Activated CD4-positive, alpha-beta T cell treated with anti-CD3 and anti-CD28 coated beads for 24 hours (primary cell): ENCODE measurements at regions not wholly inside any gene's neighbourhood (a gene's known extent, or its start where the extent isn't known, plus 50 kb on each side); places are given as distances from the start of the nearest gene placed in this dataset.

Experiments
- DNase-seq, 2 donors: peaks; one replicate each; pipeline ENCODE4 v3.0.0-alpha.2; 2020; ENCODE audit warnings: low read depth in 2 of 2

DNA sequence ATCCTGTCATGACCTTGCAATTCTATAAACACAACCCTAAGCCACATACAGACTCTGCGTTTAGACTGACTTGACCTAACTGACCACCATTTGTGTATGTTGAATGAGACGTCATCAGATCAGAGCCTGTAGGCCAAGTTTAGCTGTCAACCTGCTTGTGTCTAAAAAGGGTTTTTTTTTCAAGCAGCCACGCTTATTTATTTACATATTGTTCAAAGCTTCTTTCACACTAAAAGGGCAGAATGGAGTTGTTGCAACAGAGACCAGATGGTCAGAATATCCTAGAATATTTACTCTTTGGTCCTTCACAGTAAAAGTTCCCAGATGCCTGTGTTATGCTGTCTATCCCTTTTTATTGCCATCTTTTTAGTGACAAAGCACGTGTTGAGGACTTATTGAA is 307.7 kb upstream of the SLC10A2 start:
- no peak for DNase-seq

DNA sequence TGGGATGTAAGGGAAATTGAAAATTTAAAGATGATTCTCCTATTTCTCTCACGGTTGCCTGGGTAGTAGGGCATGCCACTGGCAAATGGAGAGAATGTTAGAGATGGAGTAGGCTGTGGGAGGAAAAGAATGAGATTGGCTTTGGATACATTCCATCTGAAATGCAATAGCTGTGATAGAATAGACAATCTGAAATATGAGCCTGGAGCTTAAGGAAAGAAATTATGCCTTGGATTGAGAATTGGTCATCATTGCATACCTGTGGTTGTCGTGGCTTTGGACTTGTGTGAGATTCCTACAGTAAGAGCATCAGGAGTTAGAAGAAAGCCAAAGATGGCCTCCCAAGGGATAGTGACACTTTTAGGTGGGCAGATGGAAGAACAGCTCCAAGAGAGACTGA is 305.1 kb upstream of the SLC10A2 start:
- no peak for DNase-seq

DNA sequence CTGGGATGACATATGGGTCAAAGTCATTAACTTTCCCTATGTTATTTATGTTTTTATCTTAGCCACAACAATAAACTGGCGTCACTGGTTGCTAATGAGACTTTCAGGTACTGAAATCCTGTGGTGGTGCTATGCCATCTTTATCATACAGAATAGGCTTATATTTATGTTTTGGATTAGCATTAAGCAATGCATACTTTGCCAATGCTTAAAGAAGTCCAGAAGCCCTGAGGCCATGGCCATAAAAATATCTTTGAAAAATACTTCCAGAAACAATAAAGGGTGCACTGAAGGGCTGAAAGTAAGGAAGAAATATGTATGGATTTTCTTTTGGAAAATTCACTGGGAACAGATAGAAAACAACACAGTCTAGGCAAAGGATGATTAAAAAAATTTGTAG is 304.6 kb upstream of the SLC10A2 start:
- no peak for DNase-seq

DNA sequence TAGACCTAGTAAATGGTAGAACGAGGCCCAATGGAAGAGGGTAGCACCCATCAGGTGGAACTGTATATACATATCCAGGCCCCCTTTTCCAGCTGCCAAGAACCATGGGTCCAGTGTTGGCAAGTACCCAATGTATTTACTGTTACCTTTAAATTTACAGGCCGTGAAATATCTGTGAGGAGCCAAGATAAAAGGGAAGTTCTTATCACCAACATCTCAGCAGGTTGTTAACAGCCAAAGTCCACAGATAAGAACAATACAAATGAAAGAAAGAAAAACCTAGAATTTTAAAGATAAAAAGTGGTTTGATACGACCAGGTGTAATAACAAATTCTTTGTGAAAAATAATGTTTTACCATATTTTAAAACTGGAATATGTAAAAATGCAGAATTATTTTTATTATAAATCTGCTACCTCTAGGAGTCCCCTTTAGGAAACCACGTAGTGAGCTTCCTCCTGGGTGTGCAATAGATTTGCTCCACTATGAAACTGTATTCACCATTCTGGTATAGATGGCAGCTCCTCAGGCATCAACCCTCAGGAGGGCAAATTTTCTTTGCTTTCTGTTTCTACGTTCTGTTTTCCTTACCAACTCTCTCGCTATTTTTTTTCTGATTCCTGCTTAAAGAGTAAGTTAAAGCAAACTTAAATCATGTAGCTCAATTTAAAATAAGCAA is 292.2 kb upstream of the SLC10A2 start:
- DNase-seq = no peak

DNA sequence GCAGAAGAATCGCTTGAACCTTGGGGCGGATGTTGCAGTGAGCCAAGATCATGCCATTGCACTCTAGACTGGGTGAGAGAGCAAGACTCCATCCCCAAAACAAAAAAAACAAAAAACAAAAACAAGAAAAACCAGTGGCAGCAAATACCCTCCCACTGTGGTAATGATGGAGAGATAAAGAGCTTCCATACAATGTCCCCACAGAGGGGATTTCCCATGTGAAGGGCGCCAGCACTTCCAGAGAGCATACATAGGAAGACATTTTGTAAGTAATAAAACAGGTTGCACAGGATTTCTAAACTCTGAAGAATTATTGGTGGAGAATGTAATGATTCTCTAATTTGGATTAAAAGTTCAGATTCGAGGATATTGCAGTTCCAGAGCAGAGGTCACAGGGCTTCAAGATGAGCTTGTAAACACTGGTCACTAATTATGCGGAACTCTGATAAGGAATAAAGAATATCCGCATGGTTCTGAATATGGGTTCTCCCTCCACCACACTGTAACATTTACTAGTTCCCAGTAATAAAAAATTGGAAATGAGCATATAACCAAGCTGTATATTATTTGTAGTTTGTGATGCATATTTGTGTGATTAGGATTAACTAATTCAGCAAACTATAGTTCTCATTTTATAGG is 290.1 kb upstream of the SLC10A2 start:
- DNase-seq = no peak

DNA sequence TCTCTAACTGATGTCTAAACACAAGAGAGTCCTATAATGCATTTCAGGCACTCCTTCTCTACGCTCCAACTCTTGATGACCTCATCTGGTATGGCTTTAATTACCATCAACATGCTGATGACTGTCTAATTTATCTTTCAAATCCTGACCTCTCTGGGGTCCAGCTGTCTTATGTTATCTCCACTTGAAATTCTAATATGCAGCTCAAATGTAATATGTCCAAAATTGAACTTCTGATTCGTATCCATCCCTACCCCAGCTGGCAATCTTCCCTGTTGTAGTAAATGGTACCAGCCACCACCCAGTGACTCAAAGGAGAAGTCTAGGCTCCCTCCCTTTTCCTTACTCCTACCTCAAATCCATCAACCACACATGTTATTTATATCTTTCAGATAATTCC is 288.0 kb upstream of the SLC10A2 start:
- DNase-seq = no peak

DNA sequence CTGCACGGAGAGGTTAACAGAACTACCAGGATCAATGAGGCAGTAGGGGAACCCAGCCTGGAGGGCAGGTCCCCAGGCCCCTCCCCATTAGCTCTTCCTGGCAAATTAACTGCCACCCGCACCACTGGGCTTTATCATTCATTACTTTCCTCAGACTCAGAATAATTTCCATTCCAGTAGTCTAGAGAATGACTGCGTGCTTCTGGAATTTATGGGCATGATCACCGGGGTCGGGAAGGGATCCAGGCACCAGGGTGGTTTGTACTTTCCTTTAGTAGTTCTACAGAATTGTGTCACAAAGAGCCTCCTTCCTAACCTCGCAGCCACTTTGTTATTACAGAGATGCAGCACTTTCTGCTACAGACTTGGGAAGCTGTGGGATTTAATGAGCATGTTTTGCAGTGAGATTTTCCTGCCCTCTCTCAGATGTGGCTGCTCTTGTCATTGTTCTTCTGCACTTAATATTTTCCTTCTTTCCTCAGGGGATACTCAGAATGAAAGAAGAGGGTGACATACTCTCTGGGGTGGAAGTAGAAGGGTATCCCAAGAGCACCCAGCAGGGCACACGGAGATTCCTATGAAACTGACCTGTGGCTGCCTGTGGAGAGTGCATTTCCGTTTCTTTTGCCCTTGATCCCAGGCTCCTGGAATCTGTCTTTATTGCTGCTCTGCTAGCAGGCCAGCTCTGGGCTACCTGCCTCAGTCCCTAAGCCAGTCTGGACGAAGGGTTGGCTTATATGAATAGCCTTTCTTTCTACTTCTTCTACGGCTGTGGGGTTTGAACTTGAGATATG is 285.0 kb upstream of the SLC10A2 start:
- DNase-seq = no peak

DNA sequence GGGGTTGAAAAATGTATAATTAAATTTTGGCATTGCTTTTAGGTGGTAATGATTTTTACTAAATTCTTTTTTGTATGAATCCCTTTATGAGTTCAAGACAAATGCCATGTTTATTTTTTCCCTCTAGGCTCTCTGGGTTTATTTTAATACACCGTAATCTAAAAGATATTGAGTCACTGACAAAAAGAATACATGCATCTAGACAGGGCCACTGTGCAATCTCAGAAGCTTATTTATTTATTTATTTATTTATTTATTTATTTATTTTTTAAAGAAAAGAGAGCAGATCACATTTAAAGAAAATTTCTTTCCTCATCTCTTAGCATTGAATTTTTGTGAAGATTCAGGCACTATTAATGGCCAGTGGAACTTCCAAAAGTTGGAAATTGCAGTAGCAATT is 283.9 kb upstream of the SLC10A2 start:
- DNase-seq = no peak

DNA sequence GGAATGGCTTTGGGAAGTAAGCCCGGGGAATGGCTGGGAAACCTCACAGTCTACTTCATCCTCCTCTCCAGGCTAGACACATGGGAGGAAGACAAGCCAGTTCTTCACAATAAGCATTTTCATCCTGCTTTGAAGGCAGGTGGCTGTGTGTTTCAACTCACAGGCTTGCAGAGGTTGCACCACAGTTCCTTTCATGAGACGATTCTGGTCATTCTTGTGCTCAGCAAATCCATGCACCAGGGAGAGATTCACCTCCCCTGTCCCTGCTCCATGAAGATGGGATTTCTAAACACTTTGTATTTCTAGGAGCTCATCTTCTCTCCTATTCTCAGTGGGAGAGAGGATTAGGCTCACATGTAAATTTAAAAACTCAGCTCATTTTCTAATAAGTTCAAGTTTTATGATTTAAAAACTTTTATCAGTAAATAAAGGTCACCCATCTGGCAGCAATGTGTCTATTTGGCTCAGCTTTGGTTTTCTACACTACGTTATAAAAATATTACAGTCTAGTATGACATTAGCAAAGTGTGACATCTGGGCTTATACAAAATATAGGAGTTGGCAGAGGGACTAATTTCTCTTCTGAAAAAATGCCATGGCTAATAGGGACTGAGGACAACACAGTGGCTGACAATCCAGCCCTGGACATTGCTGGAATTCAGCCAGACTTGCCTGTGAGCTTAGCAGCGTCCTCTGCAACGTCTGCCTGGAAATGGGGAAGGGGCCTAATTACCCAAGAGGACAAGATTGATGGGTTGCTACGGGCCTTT is 283.2 kb upstream of the SLC10A2 start:
- DNase-seq = no peak

DNA sequence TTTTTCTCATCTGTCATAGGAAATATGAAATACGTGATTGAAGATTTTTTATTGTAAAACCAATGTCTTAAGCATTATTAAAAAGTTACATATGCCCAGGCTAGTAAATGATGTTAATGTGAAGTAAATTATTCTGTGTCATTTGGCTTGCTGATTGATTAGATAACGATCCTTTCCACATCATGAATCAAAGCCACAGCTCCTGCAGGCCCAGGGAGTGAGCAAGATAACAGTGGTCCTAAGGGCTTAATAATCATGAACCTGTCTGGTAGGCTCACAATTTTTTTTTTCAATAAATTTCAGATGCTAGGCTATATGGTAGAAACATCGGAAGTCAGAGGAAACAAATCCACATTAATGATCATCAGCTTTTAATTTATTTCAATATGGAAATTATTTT is 269.0 kb upstream of the SLC10A2 start:
- no peak for DNase-seq

DNA sequence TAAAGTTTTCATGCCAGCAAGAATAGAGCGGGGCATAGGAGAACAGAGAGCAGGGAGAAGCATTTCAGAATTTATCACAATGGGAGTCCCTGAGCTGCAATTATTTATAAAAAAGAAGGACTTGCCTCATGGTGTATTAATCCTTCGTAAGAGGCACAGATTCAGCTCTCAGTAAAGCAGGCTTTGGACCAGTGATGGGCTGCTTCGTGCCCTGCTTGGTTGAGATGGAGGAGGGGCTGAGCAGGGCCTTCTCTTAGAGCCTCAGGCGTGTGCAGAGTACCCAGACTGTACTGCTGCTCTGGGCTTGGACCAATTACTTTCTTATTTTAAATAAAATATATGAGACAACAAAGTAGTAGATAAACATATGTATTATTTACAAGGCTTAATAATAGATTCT is 265.7 kb upstream of the SLC10A2 start:
- no peak for DNase-seq

DNA sequence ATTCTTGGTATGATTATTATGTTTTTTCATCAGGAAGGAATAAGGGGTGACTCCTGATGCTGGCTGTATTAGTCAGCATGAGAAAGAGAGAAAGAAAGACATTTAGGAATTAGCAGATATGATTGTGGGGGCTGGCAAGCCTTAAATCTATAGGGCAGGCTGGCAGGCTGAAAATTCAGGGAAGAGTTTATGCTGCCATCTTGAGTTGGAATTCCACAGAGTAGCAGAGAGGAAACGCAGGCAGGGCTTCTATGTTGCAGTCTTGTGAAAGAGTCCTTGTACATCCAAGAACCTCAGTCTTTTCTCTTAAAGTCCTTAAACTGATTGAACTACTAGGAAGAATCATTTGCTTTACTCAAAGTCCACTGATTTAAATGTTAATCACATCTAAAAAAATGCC is 262.7 kb upstream of the SLC10A2 start:
- no peak for DNase-seq

DNA sequence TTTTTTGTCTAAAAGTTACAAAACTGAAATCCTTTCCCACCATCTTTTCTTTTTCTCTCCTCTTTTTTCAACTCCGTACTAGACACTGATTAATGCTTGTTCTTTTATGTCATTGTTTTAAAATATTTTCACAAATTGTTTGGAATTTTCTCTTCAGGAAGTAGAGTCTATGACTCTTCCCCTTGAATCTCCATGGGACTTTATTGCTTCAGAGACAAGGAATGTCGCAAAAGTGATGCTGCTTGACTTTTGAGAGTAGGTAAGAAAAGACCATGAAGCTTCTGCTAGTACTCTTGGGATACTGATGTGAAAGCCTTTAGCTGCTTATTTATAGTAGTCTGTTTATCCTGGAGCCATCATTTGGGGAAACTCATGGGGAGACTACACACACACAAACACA is 260.1 kb upstream of the SLC10A2 start:
- DNase-seq = no peak

DNA sequence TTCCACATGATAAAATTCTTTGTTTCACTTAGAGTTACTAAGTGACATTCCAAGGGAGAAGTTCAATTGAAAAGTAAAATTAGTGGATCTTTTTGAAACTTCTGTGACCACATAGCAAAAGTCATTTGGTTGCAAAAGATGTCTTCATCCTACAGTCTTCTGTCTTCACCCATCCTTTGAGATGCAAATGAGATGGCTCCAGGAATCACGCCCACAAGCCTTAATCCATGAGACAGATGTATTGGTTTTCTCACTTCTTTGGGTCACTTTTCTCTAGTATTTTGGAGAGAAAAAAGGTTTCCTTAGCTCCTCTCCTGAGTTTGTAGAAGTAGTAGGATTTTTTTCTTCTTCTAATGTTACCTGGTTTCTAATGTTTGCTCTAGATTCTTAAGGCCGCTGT is 259.5 kb upstream of the SLC10A2 start:
- DNase-seq = no peak

DNA sequence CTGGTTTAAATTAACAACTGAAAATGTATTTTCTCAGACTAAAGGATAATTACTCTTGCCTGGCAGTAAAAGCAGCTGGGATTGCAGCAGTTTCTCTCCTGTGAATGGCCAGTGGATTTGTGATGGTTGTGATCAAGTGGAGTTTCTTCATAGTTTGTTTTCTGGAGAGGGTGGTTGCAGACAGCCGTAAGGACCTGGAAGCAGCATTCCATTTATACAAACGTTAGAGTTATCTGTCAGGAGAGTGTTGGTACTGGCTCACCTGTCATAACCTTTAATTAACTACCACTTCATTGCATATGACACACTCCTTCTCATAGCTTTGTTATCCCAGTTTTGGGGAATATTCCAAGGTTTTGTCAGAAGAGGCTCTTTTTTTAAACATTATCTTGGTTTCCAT is 258.4 kb upstream of the SLC10A2 start:
- no peak for DNase-seq

DNA sequence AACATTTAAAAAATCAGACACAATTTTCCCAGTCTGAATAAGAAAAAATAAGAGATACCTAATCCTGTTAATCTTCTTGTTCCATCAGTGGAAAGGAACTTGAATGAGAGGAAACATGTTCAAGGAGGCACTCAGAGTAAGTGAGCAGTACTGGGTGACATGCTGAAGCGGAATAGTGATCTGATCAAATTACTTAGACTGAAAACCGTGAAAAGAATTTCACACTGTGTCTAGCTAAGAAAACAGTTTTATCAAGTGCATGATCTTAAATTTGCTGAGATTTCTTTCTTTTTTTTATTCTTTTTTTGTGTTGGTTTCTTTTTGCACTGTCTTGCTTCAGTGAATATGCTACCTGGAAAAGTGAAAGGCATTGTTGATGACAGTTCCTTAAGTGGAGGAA is 249.5 kb upstream of the SLC10A2 start:
- DNase-seq = no peak

DNA sequence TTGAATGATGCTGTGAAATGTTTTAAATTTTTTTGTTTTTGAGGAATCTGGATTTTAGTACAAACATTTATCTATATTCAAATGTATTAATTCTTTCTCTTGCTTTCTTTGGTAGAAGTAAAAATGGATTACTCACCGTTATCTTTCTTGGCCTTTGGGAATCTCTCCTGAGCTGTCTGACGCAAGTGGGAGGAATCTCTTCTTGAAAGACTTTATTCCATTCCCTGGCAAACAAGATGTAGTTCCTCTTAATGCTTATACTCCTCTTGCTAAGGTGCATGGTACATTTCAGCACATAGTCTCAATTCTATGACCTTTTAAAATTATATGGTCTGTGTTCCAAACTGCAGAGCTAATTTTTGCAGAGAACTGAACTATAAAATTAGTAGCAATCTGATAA is 246.2 kb upstream of the SLC10A2 start:
- no peak for DNase-seq

DNA sequence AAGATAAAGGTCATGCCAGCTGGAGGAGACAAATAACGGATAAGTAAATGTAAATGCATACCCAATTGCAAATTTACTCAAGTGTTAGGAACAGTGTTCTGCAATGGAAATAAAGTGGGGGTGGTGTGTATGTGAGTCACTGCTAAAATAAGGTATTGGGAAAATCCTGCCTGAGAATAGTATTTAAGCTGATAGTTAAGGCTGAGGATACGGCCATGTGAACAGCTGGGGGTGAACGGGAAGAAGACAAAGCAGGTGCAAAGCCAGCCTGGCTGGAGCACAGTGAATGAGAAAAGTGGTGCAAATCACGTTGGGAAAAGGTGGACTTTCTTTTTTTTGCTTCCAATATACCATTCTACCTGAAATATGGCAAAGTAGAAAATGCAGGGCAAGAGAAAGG is 242.4 kb upstream of the SLC10A2 start:
- DNase-seq = no peak

DNA sequence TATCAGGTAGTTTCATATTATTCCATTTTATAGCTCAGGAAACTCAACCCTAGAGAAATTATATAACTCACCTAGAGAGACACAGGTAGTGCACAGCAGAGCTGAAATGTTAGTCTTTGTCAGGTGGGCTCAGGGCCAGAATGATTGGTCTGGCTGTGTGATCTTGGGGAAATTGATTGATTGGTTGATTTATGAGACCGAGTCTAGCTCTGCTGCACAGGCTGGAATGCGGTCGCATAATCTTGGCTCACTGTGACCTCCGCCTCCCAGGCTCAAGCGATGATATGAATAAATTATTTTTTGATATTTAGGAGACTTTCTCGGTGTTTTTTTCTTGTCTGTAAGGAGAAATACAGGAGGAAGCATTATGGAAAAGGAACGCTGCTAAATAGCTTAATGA is 239.9 kb upstream of the SLC10A2 start:
- no peak for DNase-seq

DNA sequence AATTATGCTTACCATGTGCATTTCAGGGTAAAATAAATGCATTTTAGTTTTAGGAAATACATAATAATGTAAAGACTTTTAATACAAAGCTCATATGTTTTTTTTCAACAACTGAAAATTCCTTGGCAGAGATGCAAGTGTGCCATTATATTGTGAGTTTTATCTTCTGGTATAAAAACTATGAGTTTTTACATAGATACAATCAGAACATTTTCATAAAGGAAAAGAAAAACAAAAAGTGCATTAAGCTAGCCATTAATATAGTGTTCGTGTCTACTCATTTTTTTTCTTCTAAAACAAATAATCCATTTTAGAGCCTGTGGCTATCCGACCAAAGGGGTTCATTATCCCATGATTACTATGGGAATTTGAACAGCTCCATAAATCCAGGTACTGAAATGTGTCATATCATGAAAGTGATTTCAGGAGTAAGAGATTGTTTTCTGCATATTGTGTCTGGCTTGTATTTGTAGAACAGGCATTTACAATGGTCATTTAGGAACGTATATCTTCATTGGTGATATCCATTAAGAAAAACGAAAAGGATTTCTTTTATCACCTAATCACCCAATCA is 236.9 kb upstream of the SLC10A2 start:
- DNase-seq = no peak

DNA sequence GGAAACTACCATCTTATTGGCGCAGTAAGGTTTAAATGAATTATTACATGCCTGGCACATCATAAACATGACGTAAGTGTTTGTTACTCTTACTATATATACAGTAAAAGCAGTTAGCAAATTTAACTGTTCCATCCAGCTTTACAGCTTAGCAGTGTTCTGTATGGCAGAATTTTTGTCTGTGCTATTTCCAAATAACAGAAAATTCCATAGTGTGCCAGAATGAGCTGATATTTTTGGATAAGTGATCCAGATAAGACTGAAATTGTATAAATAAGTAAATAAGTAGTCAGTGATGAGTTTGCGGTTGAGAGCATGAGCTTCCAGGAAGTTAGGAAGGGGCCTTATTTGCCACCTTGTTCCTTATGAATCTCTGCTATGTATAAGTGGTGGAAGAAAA is 236.5 kb upstream of the SLC10A2 start:
- DNase-seq = no peak

DNA sequence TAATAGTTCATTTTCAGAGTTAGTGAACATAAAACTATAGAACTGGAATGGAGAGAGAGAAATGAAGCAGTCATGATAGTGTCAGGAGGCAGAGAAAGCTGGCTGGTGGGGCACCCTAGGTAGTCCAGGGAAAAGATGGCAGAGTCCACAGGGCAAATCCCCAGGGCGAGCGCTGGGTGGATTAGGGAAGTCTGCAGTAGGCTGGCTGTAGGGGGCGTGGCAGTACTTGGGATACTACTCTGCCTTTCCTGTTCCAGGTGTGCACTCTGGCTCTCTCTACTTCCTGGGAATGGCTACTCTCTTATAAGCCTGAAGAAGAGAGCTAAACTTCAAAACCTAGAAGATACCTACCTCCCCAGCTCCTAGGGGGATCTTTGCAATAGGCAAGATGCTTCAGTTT is 232.9 kb upstream of the SLC10A2 start:
- DNase-seq = no peak
